Neural progenitor cell (in vitro differentiated cells): ENCODE measurements at regions not wholly inside any gene's neighbourhood (a gene's known extent, or its start where the extent isn't known, plus 50 kb on each side); places are given as distances from the start of the nearest gene placed in this dataset.

Source experiments
- DNase-seq: peaks from one replicate; pipeline ENCODE4 v3.0.0-alpha.2; 2016; ENCODE audit warnings: low spot score
- H2AFZ ChIP-seq: fragments of 200-600 bp; sonication (generic); replicated peaks from 2 replicates; pipeline ENCODE4 v1.6.1; 2016; ENCODE audit warnings: antibody characterized with exemption
- H3F3A ChIP-seq: fragments of 200-600 bp; sonication (generic); 2 replicates; pipeline ENCODE4 v1.6.1; 2016; ENCODE audit warnings: antibody characterized with exemption, low read depth
- H3K27ac ChIP-seq: fragments of 200-600 bp; sonication (generic); 2 replicates; pipeline ENCODE4 v1.5.1; 2016; ENCODE audit warnings: mild to moderate bottlenecking
- H3K27me3 ChIP-seq: fragments of 200-600 bp; sonication (generic); 2 replicates; pipeline ENCODE4 v1.6.1; 2016; ENCODE audit warnings: mild to moderate bottlenecking, moderate library complexity
- H3K36me3 ChIP-seq: fragments of 200-600 bp; sonication (generic); 2 replicates; pipeline ENCODE4 v1.5.1; 2016
- H3K4me1 ChIP-seq: fragments of 200-600 bp; sonication (generic); 2 replicates; pipeline ENCODE4 v1.6.1; 2016; ENCODE audit warnings: mixed run types
- H3K4me2 ChIP-seq: fragments of 200-600 bp; sonication (generic); 2 replicates; pipeline ENCODE4 v1.6.1; 2016
- H3K4me3 ChIP-seq: fragments of 200-600 bp; sonication (generic); 2 replicates; pipeline ENCODE4 v1.5.1; 2016
- H3K79me2 ChIP-seq: fragments of 200-600 bp; sonication (generic); 2 replicates; pipeline ENCODE4 v1.6.1; 2016; ENCODE audit warnings: low read depth
- H3K9ac ChIP-seq: fragments of 200-600 bp; sonication (generic); 2 replicates; pipeline ENCODE4 v1.6.1; 2016
- H3K9me3 ChIP-seq: fragments of 200-600 bp; sonication (generic); 2 replicates; pipeline ENCODE4 v1.5.1; 2016; ENCODE audit warnings: low read depth
- H4K20me1 ChIP-seq: fragments of 200-600 bp; sonication (generic); 2 replicates; pipeline ENCODE4 v1.6.1; 2016; ENCODE audit warnings: low read depth
- H3K27ac Mint-ChIP-seq: 3 replicates; pipeline ENCODE4 v1.8.0; 2021; ENCODE audit warnings: mixed read lengths
- H3K27me3 Mint-ChIP-seq: 2 replicates; pipeline ENCODE4 v1.8.0; 2022; ENCODE audit warnings: low read depth, mild to moderate bottlenecking, inconsistent platforms, moderate library complexity, mixed read lengths; ENCODE audit not compliant: insufficient read depth
- H3K36me3 Mint-ChIP-seq: 3 replicates; pipeline ENCODE4 v1.8.0; 2021; ENCODE audit warnings: mixed read lengths
- H3K4me1 Mint-ChIP-seq: 3 replicates; pipeline ENCODE4 v1.8.0; 2021; ENCODE audit warnings: mixed read lengths
- H3K4me3 Mint-ChIP-seq: 3 replicates; pipeline ENCODE4 v1.8.0; 2021; ENCODE audit warnings: mild to moderate bottlenecking, moderate library complexity, mixed read lengths
- H3K9me3 Mint-ChIP-seq: 3 replicates; pipeline ENCODE4 v1.8.0; 2020; ENCODE audit warnings: mixed read lengths
- EZH2 ChIP-seq: fragments of 200-600 bp; sonication (generic); IDR thresholded peaks from 2 replicates; pipeline ENCODE4 v1.6.1; 2017; ENCODE audit warnings: antibody characterized with exemption, mild to moderate bottlenecking, moderate library complexity
- EZH2phosphoT487 ChIP-seq: fragments of 200-600 bp; sonication (generic); IDR thresholded peaks from 2 replicates; pipeline ENCODE4 v1.6.1; 2017; ENCODE audit warnings: antibody characterized with exemption
- TF ChIP-seq, protein P1 (sequence below): fragments of 200-600 bp; sonication (generic); IDR thresholded peaks from 2 replicates; pipeline ENCODE4 v1.5.1; 2017; ENCODE audit warnings: antibody characterized with exemption, mild to moderate bottlenecking

GRCh38 chr2:119085613-119086012 lies 72.9 kb downstream of the C1QL2 start:
- Mint-ChIP-seq H3K27ac (no peak overlapping the region), H3K4me3 (no peak overlapping the region), H3K4me1 (peaks cover 23% of the 10 kb centered on the region), H3K27me3 (no peaks in the 10 kb centered on the region), H3K36me3 (no peaks in the 10 kb centered on the region), H3K9me3 (no peaks in the 10 kb centered on the region)
- no peak overlapping the region for H3K4me3 ChIP-seq
- no peak for DNase-seq
- H3K27ac ChIP-seq = no peak overlapping the region
- no peak overlapping the region for H2AFZ ChIP-seq
- no peaks in the 10 kb centered on the region for H3F3A ChIP-seq
- no peak overlapping the region for H3K9ac ChIP-seq
- no peaks in the 10 kb centered on the region for H3K36me3 ChIP-seq
- no peak overlapping the region for H3K4me2 ChIP-seq
- H3K9me3 ChIP-seq = no peaks in the 10 kb centered on the region
- no peaks in the 10 kb centered on the region for H3K79me2 ChIP-seq
- TF ChIP-seq EZH2 = no peak
- TF ChIP-seq EZH2phosphoT487 = no peak
- TF ChIP-seq, protein P1, sequence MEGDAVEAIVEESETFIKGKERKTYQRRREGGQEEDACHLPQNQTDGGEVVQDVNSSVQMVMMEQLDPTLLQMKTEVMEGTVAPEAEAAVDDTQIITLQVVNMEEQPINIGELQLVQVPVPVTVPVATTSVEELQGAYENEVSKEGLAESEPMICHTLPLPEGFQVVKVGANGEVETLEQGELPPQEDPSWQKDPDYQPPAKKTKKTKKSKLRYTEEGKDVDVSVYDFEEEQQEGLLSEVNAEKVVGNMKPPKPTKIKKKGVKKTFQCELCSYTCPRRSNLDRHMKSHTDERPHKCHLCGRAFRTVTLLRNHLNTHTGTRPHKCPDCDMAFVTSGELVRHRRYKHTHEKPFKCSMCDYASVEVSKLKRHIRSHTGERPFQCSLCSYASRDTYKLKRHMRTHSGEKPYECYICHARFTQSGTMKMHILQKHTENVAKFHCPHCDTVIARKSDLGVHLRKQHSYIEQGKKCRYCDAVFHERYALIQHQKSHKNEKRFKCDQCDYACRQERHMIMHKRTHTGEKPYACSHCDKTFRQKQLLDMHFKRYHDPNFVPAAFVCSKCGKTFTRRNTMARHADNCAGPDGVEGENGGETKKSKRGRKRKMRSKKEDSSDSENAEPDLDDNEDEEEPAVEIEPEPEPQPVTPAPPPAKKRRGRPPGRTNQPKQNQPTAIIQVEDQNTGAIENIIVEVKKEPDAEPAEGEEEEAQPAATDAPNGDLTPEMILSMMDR = no peak
- H3K27me3 ChIP-seq = no peaks in the 10 kb centered on the region
- peaks cover 5% of the 10 kb centered on the region for H3K4me1 ChIP-seq
- H4K20me1 ChIP-seq = no peaks in the 10 kb centered on the region

DNA sequence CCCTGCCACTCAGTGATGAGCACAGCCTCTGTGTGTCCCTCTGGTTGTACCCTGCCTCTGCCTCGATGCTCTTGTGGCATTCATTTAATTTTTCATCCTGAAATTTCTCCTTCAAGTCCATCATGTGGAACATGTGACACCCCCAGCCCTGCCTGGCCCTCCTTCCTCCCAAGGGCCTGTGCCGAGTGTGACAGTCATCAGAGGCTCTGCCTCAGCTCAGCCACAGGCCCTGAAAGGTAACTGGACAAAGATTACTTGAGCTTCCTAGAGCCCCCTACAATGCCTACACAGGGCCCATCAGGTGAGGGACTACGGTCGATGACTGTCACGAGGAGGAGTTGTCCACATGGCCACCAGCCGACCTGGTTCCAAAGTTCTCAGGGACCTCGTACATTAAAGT lies 75.1 kb downstream of the C1QL2 start:
- no peaks in the 10 kb centered on the region for H3F3A ChIP-seq
- Mint-ChIP-seq H3K27me3 (no peaks in the 10 kb centered on the region), H3K36me3 (no peaks in the 10 kb centered on the region), H3K27ac (no peak overlapping the region), H3K4me3 (no peak overlapping the region), H3K4me1 (peaks cover 23% of the 10 kb centered on the region), H3K9me3 (no peaks in the 10 kb centered on the region)
- H3K27me3 ChIP-seq = no peaks in the 10 kb centered on the region
- no peaks in the 10 kb centered on the region for H3K9me3 ChIP-seq
- no peak overlapping the region for H3K4me3 ChIP-seq
- H3K9ac ChIP-seq = no peak overlapping the region
- H3K79me2 ChIP-seq = no peaks in the 10 kb centered on the region
- TF ChIP-seq EZH2 = no peak
- TF ChIP-seq, protein P1 = no peak
- TF ChIP-seq EZH2phosphoT487 = no peak
- no peak overlapping the region for H3K4me2 ChIP-seq
- H3K36me3 ChIP-seq = no peaks in the 10 kb centered on the region
- H3K4me1 ChIP-seq = peaks cover 5% of the 10 kb centered on the region
- no peak overlapping the region for H3K27ac ChIP-seq
- DNase-seq = no peak
- no peaks in the 10 kb centered on the region for H4K20me1 ChIP-seq
- no peak overlapping the region for H2AFZ ChIP-seq

DNA sequence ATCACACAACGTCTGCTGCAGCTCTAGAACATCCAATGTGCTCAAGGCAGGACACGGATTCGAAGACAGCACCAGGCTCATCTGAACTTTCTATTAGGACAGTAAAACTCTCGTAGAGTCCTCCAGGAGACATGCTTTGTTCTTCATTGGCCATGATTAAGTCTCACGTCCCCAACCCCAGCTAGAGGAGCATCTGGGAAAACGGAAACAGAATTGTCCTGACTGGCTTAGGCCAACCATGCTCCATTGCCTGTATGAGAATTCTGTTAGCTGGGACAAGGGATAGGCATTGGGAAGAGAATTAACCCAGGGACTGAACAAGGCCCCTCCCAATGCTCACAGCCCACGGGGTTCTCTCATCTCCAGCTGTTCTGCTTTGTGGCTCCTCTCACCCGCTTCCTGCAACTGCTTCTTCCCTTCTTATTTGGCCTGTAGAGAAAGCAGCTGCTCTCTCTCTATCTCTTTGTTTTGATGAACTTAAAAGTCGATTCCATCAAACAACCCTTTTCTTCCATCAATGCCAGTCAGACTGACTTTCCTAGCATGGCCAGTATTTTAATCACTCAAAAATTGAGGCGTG lies 75.6 kb downstream of the C1QL2 start:
- H3K4me1 Mint-ChIP-seq = peaks cover 23% of the 10 kb centered on the region
- H3K4me3 Mint-ChIP-seq = no peak overlapping the region
- H3K9me3 Mint-ChIP-seq = no peaks in the 10 kb centered on the region

More for the DNA sequence above, 75.6 kb downstream of the C1QL2 start:
- H3K4me3 ChIP-seq = no peak overlapping the region
- H3K36me3 ChIP-seq = no peaks in the 10 kb centered on the region
- no peaks in the 10 kb centered on the region for H3K27me3 ChIP-seq
- Mint-ChIP-seq H3K36me3 (no peaks in the 10 kb centered on the region), H3K27me3 (no peaks in the 10 kb centered on the region), H3K27ac (no peak overlapping the region)
- TF ChIP-seq EZH2phosphoT487 (no peak), EZH2 (no peak)
- TF ChIP-seq, protein P1 = no peak
- H2AFZ ChIP-seq = no peak overlapping the region
- H3F3A ChIP-seq = no peaks in the 10 kb centered on the region
- H4K20me1 ChIP-seq = no peaks in the 10 kb centered on the region
- H3K4me1 ChIP-seq = peaks cover 5% of the 10 kb centered on the region
- no peaks in the 10 kb centered on the region for H3K9me3 ChIP-seq
- no peak overlapping the region for H3K4me2 ChIP-seq
- no peak for DNase-seq
- H3K9ac ChIP-seq = no peak overlapping the region
- no peaks in the 10 kb centered on the region for H3K79me2 ChIP-seq
- no peak overlapping the region for H3K27ac ChIP-seq
